Keratinocyte (primary cell): ENCODE measurements at regions not wholly inside any gene's neighbourhood (a gene's known extent, or its start where the extent isn't known, plus 50 kb on each side); places are given as distances from the start of the nearest gene placed in this dataset.

Experiments
- DNase-seq: peaks from one replicate; pipeline ENCODE4 v3.0.0-alpha.2; 2011; ENCODE audit warnings: low read depth, missing footprints, low spot score
- FAIRE-seq: peaks from 2 replicates; lab custom pipeline; 2011; peaks lifted over from hg19 to GRCh38; lab: Jason Lieb, UNC
- H2AFZ ChIP-seq: 2 replicates; pipeline ENCODE4 v1.6.0; 2012; ENCODE audit warnings: low read length, control low read depth, inconsistent platforms; ENCODE audit not compliant: control insufficient read depth
- H3K27ac ChIP-seq: 2 replicates; pipeline ENCODE4 v1.5.1; 2011; ENCODE audit warnings: low read length; ENCODE audit not compliant: control insufficient read depth, insufficient read depth
- H3K27me3 ChIP-seq: 3 replicates; pipeline ENCODE4 v1.6.0; 2011; ENCODE audit warnings: low read length; ENCODE audit not compliant: control insufficient read depth, insufficient read depth; ENCODE audit errors: extremely low read depth
- H3K36me3 ChIP-seq, 2 experiments: 2 replicates in 1 of 2; 3 replicates in 1 of 2; pipeline ENCODE4 v1.5.1; 2011; ENCODE audit warnings: low read length in 2 of 2, mild to moderate bottlenecking in 1 of 2; ENCODE audit not compliant: control insufficient read depth in 2 of 2, insufficient read depth in 2 of 2; ENCODE audit errors: extremely low read depth in 1 of 2
- H3K4me1 ChIP-seq: 3 replicates; pipeline ENCODE4 v1.5.1; 2011; ENCODE audit warnings: low read length; ENCODE audit not compliant: control insufficient read depth, insufficient read depth; ENCODE audit errors: extremely low read depth
- H3K4me2 ChIP-seq: 3 replicates; pipeline ENCODE4 v1.6.0; 2011; ENCODE audit warnings: low read depth, low read length; ENCODE audit not compliant: control insufficient read depth, insufficient read depth; ENCODE audit errors: extremely low read depth
- H3K4me3 ChIP-seq, 3 experiments: fragments of 200-600 bp in 1 of 3; sonication (generic) in 1 of 3; 2 replicates in 2 of 3; 3 replicates in 1 of 3; pipeline ENCODE4 v1.5.1; 2011 to 2016; ENCODE audit warnings: low read length in 3 of 3, mild to moderate bottlenecking in 3 of 3, control low read depth in 2 of 3, inconsistent platforms in 1 of 3, low read depth in 1 of 3, mixed read lengths in 1 of 3, mixed run types in 1 of 3, moderate library complexity in 1 of 3; ENCODE audit not compliant: control insufficient read depth in 2 of 3, insufficient read depth in 2 of 3; ENCODE audit errors: extremely low read depth in 1 of 3
- H3K79me2 ChIP-seq: 2 replicates; pipeline ENCODE4 v1.6.0; 2012; ENCODE audit warnings: low read length; ENCODE audit not compliant: control insufficient read depth, insufficient read depth
- H3K9ac ChIP-seq: 3 replicates; pipeline ENCODE4 v1.6.0; 2011; ENCODE audit warnings: low read length; ENCODE audit not compliant: control insufficient read depth, insufficient read depth; ENCODE audit errors: extremely low read depth
- H3K9me1 ChIP-seq: 3 replicates; pipeline ENCODE4 v1.6.0; 2011; ENCODE audit warnings: low read length; ENCODE audit not compliant: control insufficient read depth, insufficient read depth; ENCODE audit errors: extremely low read depth
- H3K9me3 ChIP-seq: 2 replicates; pipeline ENCODE4 v1.5.1; 2012; ENCODE audit warnings: low read depth, low read length; ENCODE audit not compliant: control insufficient read depth
- H4K20me1 ChIP-seq: 3 replicates; pipeline ENCODE4 v1.6.0; 2011; ENCODE audit warnings: low read length; ENCODE audit not compliant: control insufficient read depth, insufficient read depth; ENCODE audit errors: extremely low read depth
- EZH2 ChIP-seq: IDR thresholded peaks from one replicate; pipeline ENCODE4 v1.6.1; 2012; ENCODE audit warnings: inconsistent platforms, mild to moderate bottlenecking, low read length, moderate library complexity
- dilution Hi-C: fragments of 300-500 bp; cut with MboI; formaldehyde crosslinking; loops from one replicate; pipeline ENCODE4 v1.7.0; 2020; ENCODE audit warnings: low sequenced_read_pairs; ENCODE audit not compliant: extremely low pct_ligation_motif_present
- TF ChIP-seq, protein P1 (sequence below), 3 experiments: IDR thresholded peaks in 1 of 3; conservative IDR thresholded peaks in 1 of 3; optimal IDR thresholded peaks in 1 of 3; 2 replicates in 2 of 3; 3 replicates in 1 of 3; pipeline versions ENCODE3 to v1.5.1; 2011; ENCODE audit warnings: low read length in 3 of 3, mild to moderate bottlenecking in 3 of 3, moderate library complexity in 2 of 3, control low read depth in 1 of 3, inconsistent platforms in 1 of 3; ENCODE audit not compliant: insufficient read depth in 2 of 3; ENCODE audit errors: extremely low read depth in 1 of 3

DNA sequence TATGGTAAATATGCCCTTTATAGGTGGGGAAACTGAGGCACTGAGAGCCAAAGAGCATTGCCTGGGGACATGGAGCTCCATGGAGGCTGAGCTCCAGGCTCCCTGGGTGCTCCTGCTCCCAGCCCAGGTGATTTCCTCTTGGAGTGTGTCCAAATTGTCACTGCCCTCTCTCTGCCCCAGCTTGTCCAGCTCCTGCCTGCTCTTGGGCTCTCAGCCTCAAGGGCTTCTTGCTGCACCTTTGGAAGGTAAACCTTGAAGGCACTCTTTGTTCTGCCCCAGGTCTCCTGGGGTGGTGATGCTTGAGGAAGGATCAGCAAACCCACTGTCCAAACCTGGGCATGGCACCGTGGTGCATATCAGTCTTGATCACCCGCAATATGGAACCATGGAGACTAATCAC lies 166.1 kb downstream of the RPS24 start:
- Histone ChIP-seq H3K27ac (no peak overlapping the region), H2AFZ (no peak overlapping the region), H3K9me1 (no peaks in the 10 kb centered on the region), H3K79me2 (no peaks in the 10 kb centered on the region), H3K4me2 (no peak overlapping the region), H3K36me3 (no peaks in the 10 kb centered on the region), H3K4me3 (no peak overlapping the region), H4K20me1 (no peaks in the 10 kb centered on the region), H3K9me3 (no peaks in the 10 kb centered on the region), H3K4me1 (peaks cover 14% of the 10 kb centered on the region), H3K27me3 (peaks cover 4% of the 10 kb centered on the region), H3K9ac (no peak overlapping the region)
- FAIRE-seq (no peak), DNase-seq (no peak)
- no peak for TF ChIP-seq EZH2
- TF ChIP-seq, protein P1, sequence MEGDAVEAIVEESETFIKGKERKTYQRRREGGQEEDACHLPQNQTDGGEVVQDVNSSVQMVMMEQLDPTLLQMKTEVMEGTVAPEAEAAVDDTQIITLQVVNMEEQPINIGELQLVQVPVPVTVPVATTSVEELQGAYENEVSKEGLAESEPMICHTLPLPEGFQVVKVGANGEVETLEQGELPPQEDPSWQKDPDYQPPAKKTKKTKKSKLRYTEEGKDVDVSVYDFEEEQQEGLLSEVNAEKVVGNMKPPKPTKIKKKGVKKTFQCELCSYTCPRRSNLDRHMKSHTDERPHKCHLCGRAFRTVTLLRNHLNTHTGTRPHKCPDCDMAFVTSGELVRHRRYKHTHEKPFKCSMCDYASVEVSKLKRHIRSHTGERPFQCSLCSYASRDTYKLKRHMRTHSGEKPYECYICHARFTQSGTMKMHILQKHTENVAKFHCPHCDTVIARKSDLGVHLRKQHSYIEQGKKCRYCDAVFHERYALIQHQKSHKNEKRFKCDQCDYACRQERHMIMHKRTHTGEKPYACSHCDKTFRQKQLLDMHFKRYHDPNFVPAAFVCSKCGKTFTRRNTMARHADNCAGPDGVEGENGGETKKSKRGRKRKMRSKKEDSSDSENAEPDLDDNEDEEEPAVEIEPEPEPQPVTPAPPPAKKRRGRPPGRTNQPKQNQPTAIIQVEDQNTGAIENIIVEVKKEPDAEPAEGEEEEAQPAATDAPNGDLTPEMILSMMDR (optimal IDR thresholded peaks at IDR 0.05 in 1 of 3, IDR thresholded peaks at IDR 0.05 in 1 of 3, conservative IDR thresholded peaks at IDR 0.05 in 1 of 3; ENCODE audit: extremely low read depth in 1 of 3, insufficient read depth in 2 of 3, low read length in 3 of 3): no peak
- dilution Hi-C loops: no loop called here

DNA sequence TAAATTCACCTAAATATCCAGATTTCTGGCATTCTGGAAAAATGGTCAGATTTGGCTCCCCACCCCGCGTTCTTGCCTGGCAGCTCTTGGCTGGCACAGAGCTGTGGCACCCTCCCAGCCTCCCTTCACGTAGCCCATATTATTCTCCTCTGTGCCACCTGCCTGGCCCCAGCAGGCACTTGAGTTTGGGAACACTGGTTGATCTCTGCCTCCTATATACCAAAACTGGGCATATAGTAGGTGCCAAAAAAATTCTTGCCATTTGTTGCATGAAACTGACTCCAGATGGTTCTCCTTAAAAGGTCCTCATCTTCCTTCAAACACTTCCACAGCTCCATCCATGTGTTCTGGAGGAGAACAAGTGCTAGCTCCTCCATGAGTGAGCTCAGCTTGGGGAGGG lies 167.0 kb downstream of the RPS24 start:
- Histone ChIP-seq H3K9me1 (no peaks in the 10 kb centered on the region), H3K4me2 (no peak overlapping the region), H3K27ac (no peak overlapping the region), H3K79me2 (no peaks in the 10 kb centered on the region), H3K4me3 (no peak overlapping the region), H2AFZ (no peak overlapping the region), H3K4me1 (peaks cover 10% of the 10 kb centered on the region), H4K20me1 (no peaks in the 10 kb centered on the region), H3K9me3 (no peaks in the 10 kb centered on the region), H3K27me3 (peaks cover 4% of the 10 kb centered on the region), H3K9ac (no peak overlapping the region), H3K36me3 (no peaks in the 10 kb centered on the region)
- dilution Hi-C loops: no loop called here
- no peak for TF ChIP-seq EZH2
- TF ChIP-seq, protein P1 (optimal IDR thresholded peaks at IDR 0.05 in 1 of 3, IDR thresholded peaks at IDR 0.05 in 1 of 3, conservative IDR thresholded peaks at IDR 0.05 in 1 of 3; ENCODE audit: extremely low read depth in 1 of 3, insufficient read depth in 2 of 3, low read length in 3 of 3): no peak
- DNase-seq (no peak), FAIRE-seq (no peak)
